GM10248 (cell line): ENCODE measurements at regions not wholly inside any gene's neighbourhood (a gene's known extent, or its start where the extent isn't known, plus 50 kb on each side); places are given as distances from the start of the nearest gene placed in this dataset.

Source experiments
- CTCF ChIA-PET: fragments of 300-600 bp; sonication (Branson Sonifier 250); formaldehyde crosslinking; extraction: SDS; loops from one replicate; lab custom pipeline; 2021; ENCODE audit warnings: antibody characterized with exemption; lab: Yijun Ruan, JAX
- POLR2A ChIA-PET: fragments of 350-650 bp; sonication (Branson Sonifier 250); formaldehyde crosslinking; extraction: SDS; loops from one replicate; lab custom pipeline; 2020; ENCODE audit warnings: antibody characterized with exemption; lab: Yijun Ruan, JAX
- DNase-seq: peaks from one replicate; pipeline ENCODE4 v3.0.0; 2012; ENCODE audit errors: extremely low spot score
- CTCF ChIP-seq: IDR thresholded peaks from 2 replicates; pipeline ENCODE4 v1.5.1; 2012; ENCODE audit warnings: mild to moderate bottlenecking, low read depth; ENCODE audit errors: extremely low read depth, missing control alignments, control extremely low read depth

DNA sequence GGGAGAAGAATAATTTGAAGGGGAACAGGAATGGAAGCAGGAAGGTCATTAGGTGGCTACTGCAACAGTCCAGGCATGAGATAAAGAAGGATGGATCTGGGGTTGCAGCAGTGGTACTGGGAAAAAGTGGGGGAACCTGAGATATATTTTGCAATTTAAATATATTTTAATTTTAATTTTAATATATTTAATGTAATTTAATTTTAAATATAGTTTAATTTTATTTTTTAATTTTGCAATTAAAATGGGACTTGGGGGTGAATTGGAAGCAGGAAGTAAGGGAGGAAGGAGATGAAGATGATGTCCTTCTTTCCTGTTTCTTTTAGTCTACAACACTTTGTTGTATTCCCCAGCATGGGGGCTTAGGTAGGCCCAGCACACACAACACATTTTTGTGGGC lies 369.8 kb downstream of the GADD45G start:
- CTCF ChIA-PET, result interaction anchor here (1.3 kb wide), 1 partner anchor 10 kb away, joined by 3 read pairs; no protein-coding TSS in a partner anchor
- POLR2A ChIA-PET, result no interaction called here
- DNase-seq, result no peak
- no peak for TF ChIP-seq CTCF

- DNase-seq, result no peak
- TF ChIP-seq CTCF, result no peak
- ChIA-PET CTCF (interaction anchor here (1.3 kb wide), 1 partner anchor 10 kb away, joined by 3 read pairs; no protein-coding TSS in a partner anchor), POLR2A (no interaction called here)
Observed at GRCh38 chr9:89975024-89975423, 370.2 kb downstream of the GADD45G start.

DNA sequence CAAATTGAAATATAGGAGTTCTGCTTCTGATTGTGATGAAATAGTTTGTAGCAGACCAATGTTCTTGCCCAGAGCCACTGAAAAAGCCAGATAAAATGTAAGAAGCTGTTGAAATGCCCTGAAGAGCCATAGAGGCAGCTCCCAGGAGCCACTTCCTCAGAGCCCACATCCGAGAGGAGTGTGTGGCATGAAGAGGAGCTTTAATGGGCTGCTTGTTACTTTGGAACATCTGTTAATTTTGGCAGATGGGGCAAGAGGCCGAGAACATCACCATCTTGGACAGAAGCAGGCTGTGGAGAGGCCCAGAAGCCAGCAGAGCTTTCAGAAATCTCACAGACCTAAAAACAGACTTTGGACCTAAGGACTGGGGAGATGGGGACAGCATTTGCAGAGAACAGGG lies 370.8 kb downstream of the GADD45G start:
- no peak for DNase-seq
- ChIA-PET POLR2A (no interaction called here), CTCF (interaction anchor here (1.3 kb wide), 1 partner anchor 9 kb away, joined by 3 read pairs; no protein-coding TSS in a partner anchor)
- TF ChIP-seq CTCF, result no peak

DNA sequence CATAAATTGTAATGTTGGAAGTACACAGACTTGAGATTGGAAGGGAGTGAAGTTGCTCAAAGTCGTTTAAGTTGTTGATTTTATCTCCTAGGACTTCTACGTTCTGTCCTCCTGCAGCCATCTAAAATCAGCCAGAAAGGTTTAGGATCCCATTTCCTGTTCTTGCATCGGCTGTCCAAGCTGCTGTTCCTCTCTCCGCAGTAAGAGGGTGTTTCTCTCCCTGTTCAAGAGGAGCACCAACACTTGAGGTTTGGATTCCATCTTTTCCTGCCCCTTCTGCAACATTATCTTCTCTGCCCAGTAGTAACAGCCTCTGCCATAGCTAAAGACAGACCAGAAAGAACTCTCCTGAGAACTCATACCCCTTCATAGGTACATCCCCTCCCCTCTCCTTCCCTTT lies 373.4 kb downstream of the GADD45G start:
- no peak for DNase-seq
- ChIA-PET POLR2A (no interaction called here), CTCF (interaction anchor here (1.1 kb wide), 1 partner anchor 46 kb away, joined by 3 read pairs; no protein-coding TSS in a partner anchor)
- no peak for TF ChIP-seq CTCF

- POLR2A ChIA-PET, result no interaction called here
- DNase-seq, result no peak
- no peak for TF ChIP-seq CTCF
- CTCF ChIA-PET, result interaction anchor here (1.2 to 1.3 kb wide), 3 partner anchors 28 to 387 kb away, joined by 3 to 4 read pairs (median 3); no protein-coding TSS in a partner anchor
Observed at GRCh38 chr9:89980600-89980999, 375.8 kb downstream of the GADD45G start.

- no peak for DNase-seq
- CTCF ChIA-PET, result no interaction called here
- POLR2A ChIA-PET, result no interaction called here
- TF ChIP-seq CTCF, result no peak
Observed at GRCh38 chr9:89982016-89982415, 377.2 kb downstream of the GADD45G start.

DNA sequence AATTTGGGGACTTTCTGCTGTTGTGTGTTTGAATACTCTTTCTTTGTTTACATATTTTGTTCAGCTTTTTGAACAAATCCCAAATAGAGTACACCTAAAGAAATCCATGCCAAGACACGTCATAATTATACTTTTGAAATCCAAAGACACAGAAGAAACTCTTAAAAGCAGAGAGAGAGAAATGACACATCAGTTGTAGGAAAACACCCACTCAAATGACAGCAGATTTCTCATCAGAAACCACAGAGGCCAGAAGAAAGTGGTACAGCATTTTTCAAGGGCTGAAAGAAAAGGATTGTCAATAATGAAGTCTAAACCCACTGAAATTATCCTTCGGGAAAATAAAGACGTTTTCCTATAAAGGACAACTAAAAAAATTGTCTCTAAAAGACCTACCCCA lies 378.6 kb downstream of the GADD45G start:
- no peak for DNase-seq
- no peak for TF ChIP-seq CTCF
- ChIA-PET CTCF (no interaction called here), POLR2A (no interaction called here)
